Large intestine (tissue), 3 donors: ENCODE measurements at regions not wholly inside any gene's neighbourhood (a gene's known extent, or its start where the extent isn't known, plus 50 kb on each side); places are given as distances from the start of the nearest gene placed in this dataset.

Experiments
- DNase-seq, 2 donors: peaks; one replicate each; pipeline versions ENCODE4 v3.0.0 to v3.0.0-alpha.2; 2013
- H3K27ac ChIP-seq: one replicate; pipeline ENCODE4 v1.5.1; 2013; ENCODE audit warnings: low read length
- H3K27me3 ChIP-seq: 2 replicates; pipeline ENCODE4 v1.6.1; 2013; ENCODE audit warnings: low read length; ENCODE audit not compliant: control insufficient read depth, insufficient read depth
- H3K36me3 ChIP-seq: 2 replicates; pipeline ENCODE4 v1.6.1; 2013; ENCODE audit warnings: low read length; ENCODE audit not compliant: control insufficient read depth, insufficient read depth
- H3K4me1 ChIP-seq: one replicate; pipeline ENCODE4 v1.6.1; 2013; ENCODE audit warnings: low read length; ENCODE audit not compliant: control insufficient read depth, insufficient read depth
- H3K4me3 ChIP-seq: one replicate; pipeline ENCODE4 v1.5.1; 2013; ENCODE audit warnings: low read length
- H3K9me3 ChIP-seq: one replicate; pipeline ENCODE4 v1.6.1; 2013; ENCODE audit warnings: mild to moderate bottlenecking, low read depth, low read length, moderate library complexity; ENCODE audit not compliant: control insufficient read depth
- WGBS: methylation state at CpG from one replicate; pipeline ENCODE4 v1.1.5; 2013; ENCODE audit warnings: low lambda C conversion rate; ENCODE audit not compliant: insufficient coverage; 5-methylcytosine and 5-hydroxymethylcytosine counted together

- DNase-seq: no peak
- Histone ChIP-seq H3K4me3 (no peak overlapping the region), H3K27ac (no peak overlapping the region), H3K9me3 (no peaks in the 10 kb centered on the region), H3K4me1 (no peaks in the 10 kb centered on the region), H3K27me3 (no peaks in the 10 kb centered on the region), H3K36me3 (no peaks in the 10 kb centered on the region)
- no CpG with 5 or more reads among the region's 8 CpGs for WGBS
These were observed 51.5 kb upstream of the PHF21B start for GRCh38 chr22:45061332-45061731.

GRCh38 chr22:45064313-45065278 is 54.8 kb upstream of the PHF21B start:
- DNase-seq: no peak
- Histone ChIP-seq H3K27ac (no peak overlapping the region), H3K27me3 (no peaks in the 10 kb centered on the region), H3K36me3 (no peaks in the 10 kb centered on the region), H3K9me3 (no peaks in the 10 kb centered on the region), H3K4me1 (no peaks in the 10 kb centered on the region), H3K4me3 (no peak overlapping the region)
- no CpG with 5 or more reads among the region's 18 CpGs for WGBS

- Histone ChIP-seq H3K36me3 (no peaks in the 10 kb centered on the region), H3K4me3 (no peak overlapping the region), H3K4me1 (no peaks in the 10 kb centered on the region), H3K27ac (no peak overlapping the region), H3K9me3 (no peaks in the 10 kb centered on the region), H3K27me3 (peaks cover 5% of the 10 kb centered on the region)
- no peak for DNase-seq
- no CpG with 5 or more reads among the region's 8 CpGs for WGBS
These were observed 55.9 kb upstream of the PHF21B start for GRCh38 chr22:45065726-45066125.

- Histone ChIP-seq H3K4me3 (no peak overlapping the region), H3K27ac (no peak overlapping the region), H3K36me3 (no peaks in the 10 kb centered on the region), H3K9me3 (no peaks in the 10 kb centered on the region), H3K27me3 (peaks cover 23% of the 10 kb centered on the region), H3K4me1 (no peaks in the 10 kb centered on the region)
- no CpG with 5 or more reads among the region's 1 CpG for WGBS
- DNase-seq: no peak
These were observed 57.9 kb upstream of the PHF21B start for GRCh38 chr22:45067731-45068130.

GRCh38 chr22:45069925-45070324 is 60.1 kb upstream of the PHF21B start:
- Histone ChIP-seq H3K27me3 (peaks cover 39% of the 10 kb centered on the region), H3K27ac (no peak overlapping the region), H3K9me3 (no peaks in the 10 kb centered on the region), H3K36me3 (no peaks in the 10 kb centered on the region), H3K4me3 (no peak overlapping the region), H3K4me1 (no peaks in the 10 kb centered on the region)
- no peak for DNase-seq
- no CpG with 5 or more reads among the region's 5 CpGs for WGBS

- WGBS: no CpG with 5 or more reads among the region's 9 CpGs
These were observed 61.8 kb upstream of the PHF21B start for GRCh38 chr22:45071618-45072017.

GRCh38 chr22:45072322-45072903 is 62.6 kb upstream of the PHF21B start:
- Histone ChIP-seq H3K36me3 (no peaks in the 10 kb centered on the region), H3K4me3 (no peak overlapping the region), H3K4me1 (no peaks in the 10 kb centered on the region), H3K9me3 (no peaks in the 10 kb centered on the region), H3K27me3 (peaks cover 53% of the 10 kb centered on the region), H3K27ac (no peak overlapping the region)
- no CpG with 5 or more reads among the region's 17 CpGs for WGBS
- no peak for DNase-seq

More at GRCh38 chr22:45071618-45072017, 61.8 kb upstream of the PHF21B start:
- H3K4me3 ChIP-seq: no peak overlapping the region
- no peaks in the 10 kb centered on the region for H3K9me3 ChIP-seq
- DNase-seq: no peak
- peaks cover 45% of the 10 kb centered on the region for H3K27me3 ChIP-seq
- H3K36me3 ChIP-seq: no peaks in the 10 kb centered on the region
- H3K4me1 ChIP-seq: no peaks in the 10 kb centered on the region
- no peak overlapping the region for H3K27ac ChIP-seq

GRCh38 chr22:45073064-45073463 is 63.3 kb upstream of the PHF21B start:
- Histone ChIP-seq H3K4me3 (no peak overlapping the region), H3K4me1 (no peaks in the 10 kb centered on the region), H3K27ac (no peak overlapping the region), H3K36me3 (no peaks in the 10 kb centered on the region), H3K9me3 (no peaks in the 10 kb centered on the region), H3K27me3 (peaks cover 59% of the 10 kb centered on the region)
- WGBS: no CpG with 5 or more reads among the region's 5 CpGs
- no peak for DNase-seq

- no peaks in the 10 kb centered on the region for H3K36me3 ChIP-seq
- DNase-seq: no peak
- no peaks in the 10 kb centered on the region for H3K4me1 ChIP-seq
- no CpG with 5 or more reads among the region's 14 CpGs for WGBS
- peaks cover 48% of the 10 kb centered on the region for H3K27me3 ChIP-seq
- no peak overlapping the region for H3K4me3 ChIP-seq
- no peaks in the 10 kb centered on the region for H3K9me3 ChIP-seq
- H3K27ac ChIP-seq: no peak overlapping the region
These were observed 67.5 kb upstream of the PHF21B start for GRCh38 chr22:45077286-45077685.

- WGBS: no CpG with 5 or more reads among the region's 25 CpGs
- Histone ChIP-seq H3K4me1 (no peaks in the 10 kb centered on the region), H3K9me3 (no peaks in the 10 kb centered on the region), H3K36me3 (no peaks in the 10 kb centered on the region), H3K27me3 (peaks cover 45% of the 10 kb centered on the region), H3K4me3 (no peak overlapping the region), H3K27ac (no peak overlapping the region)
- DNase-seq: no peak
These were observed 68.1 kb upstream of the PHF21B start for GRCh38 chr22:45077826-45078334.
